ENCODE measurements at regions not wholly inside any gene's neighbourhood (a gene's known extent, or its start where the extent isn't known, plus 50 kb on each side); places are given as distances from the start of the nearest gene placed in this dataset.

DNA sequence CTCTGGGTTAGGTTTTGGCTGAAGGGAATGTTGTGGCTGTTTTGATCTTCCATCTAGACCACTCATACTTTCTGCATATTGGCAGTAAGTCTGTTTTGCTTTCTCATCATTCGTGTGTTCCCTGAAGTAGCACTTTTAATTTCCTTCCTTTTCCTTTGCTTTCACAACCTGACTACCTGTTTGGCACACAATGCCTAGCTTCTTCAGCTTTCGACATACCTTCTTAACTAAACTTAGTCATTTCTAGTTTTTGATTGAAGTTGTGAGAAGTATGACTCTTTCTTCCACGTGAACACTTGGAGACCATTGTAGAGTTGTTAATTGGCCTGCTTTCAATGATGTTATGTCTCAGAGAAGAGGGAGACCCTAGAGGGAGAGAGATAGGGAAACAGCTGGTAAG lies 123.6 kb upstream of the EPB41L3 start:
- no peak for DNase-seq (ENCODE audit: low read depth, low spot score)
- H3K4me3 ChIP-seq (ENCODE audit: low read depth, low read length), result no peak overlapping the region
- in situ Hi-C loops (cut with HindIII; ENCODE audit: low sequenced_read_pairs), result no loop called here
- TF ChIP-seq, protein P1, sequence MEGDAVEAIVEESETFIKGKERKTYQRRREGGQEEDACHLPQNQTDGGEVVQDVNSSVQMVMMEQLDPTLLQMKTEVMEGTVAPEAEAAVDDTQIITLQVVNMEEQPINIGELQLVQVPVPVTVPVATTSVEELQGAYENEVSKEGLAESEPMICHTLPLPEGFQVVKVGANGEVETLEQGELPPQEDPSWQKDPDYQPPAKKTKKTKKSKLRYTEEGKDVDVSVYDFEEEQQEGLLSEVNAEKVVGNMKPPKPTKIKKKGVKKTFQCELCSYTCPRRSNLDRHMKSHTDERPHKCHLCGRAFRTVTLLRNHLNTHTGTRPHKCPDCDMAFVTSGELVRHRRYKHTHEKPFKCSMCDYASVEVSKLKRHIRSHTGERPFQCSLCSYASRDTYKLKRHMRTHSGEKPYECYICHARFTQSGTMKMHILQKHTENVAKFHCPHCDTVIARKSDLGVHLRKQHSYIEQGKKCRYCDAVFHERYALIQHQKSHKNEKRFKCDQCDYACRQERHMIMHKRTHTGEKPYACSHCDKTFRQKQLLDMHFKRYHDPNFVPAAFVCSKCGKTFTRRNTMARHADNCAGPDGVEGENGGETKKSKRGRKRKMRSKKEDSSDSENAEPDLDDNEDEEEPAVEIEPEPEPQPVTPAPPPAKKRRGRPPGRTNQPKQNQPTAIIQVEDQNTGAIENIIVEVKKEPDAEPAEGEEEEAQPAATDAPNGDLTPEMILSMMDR (IDR thresholded peaks at IDR 0.05; ENCODE audit: low read depth, low read length), result no peak

DNA sequence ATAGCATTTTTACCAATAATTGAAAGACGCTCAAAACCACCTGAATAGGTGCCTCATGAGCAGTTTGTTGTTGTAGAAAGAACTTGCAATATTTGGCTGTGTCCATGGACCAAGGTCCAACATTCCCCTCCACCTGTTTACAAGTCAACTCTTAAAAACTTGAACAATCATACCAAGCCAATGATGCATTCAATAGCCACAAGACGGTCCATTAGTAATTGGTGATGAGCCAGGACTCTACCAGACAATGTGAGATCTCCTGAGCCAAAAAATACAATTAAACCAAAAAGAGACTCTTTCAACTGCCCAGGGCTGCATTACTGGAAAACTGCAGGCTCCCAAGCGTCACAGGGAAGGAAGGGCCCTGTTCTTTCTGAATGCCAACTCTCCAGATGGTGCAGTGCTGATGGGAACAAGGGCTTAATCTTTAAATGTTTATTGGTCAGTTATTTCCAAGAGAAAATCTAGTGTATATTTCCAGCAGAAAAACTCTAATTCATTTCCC lies 118.8 kb upstream of the EPB41L3 start:
- in situ Hi-C loops (cut with HindIII; ENCODE audit: low sequenced_read_pairs), result no loop called here
- no peak for DNase-seq (ENCODE audit: low read depth, low spot score)
- TF ChIP-seq, protein P1 (IDR thresholded peaks at IDR 0.05; ENCODE audit: low read depth, low read length), result no peak
- H3K4me3 ChIP-seq (ENCODE audit: low read depth, low read length), result no peak overlapping the region

DNA sequence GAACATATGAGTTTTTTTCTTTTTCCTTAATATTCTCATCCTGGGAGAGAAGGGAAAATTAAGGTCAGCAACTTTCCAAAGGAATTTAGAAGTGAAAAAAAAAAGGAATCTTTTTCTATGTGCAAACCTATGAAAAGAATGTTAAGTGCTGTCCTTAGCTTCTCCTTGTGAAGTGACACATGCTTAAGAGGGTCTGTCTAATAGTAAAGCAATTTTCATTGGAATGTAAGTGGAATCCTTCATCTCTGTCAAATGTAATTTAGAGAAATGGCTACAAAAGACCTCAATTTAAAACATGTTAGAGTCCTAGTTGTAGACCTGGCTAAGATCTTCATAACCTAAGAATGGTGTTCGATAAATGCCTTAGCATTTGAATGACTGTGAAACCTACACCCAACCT lies 117.4 kb upstream of the EPB41L3 start:
- TF ChIP-seq, protein P1 (IDR thresholded peaks at IDR 0.05; ENCODE audit: low read depth, low read length), result no peak
- in situ Hi-C loops (cut with HindIII; ENCODE audit: low sequenced_read_pairs), result no loop called here
- H3K4me3 ChIP-seq (ENCODE audit: low read depth, low read length), result no peak overlapping the region
- no peak for DNase-seq (ENCODE audit: low read depth, low spot score)

DNA sequence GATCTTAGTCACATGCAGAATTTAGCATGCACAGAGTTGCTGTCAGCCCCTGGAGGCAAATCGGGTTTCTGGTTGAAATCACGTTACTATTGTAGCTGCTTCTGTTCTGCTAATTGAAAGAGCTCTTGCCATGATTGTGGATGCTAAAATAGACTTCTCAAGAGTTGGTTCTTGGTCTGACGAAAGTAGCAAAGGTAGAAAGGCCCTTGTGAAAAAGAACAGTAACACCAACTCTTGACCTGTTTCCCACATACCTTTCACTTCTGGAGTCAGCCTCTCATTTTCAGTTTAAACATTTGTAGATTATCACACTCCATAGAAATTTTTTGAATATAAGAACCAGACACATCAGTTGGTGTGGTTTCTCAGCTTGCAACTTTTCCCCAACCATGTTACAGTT lies 110.0 kb upstream of the EPB41L3 start:
- in situ Hi-C loops (cut with HindIII; ENCODE audit: low sequenced_read_pairs), result no loop called here
- TF ChIP-seq, protein P1 (IDR thresholded peaks at IDR 0.05; ENCODE audit: low read depth, low read length), result no peak

DNA sequence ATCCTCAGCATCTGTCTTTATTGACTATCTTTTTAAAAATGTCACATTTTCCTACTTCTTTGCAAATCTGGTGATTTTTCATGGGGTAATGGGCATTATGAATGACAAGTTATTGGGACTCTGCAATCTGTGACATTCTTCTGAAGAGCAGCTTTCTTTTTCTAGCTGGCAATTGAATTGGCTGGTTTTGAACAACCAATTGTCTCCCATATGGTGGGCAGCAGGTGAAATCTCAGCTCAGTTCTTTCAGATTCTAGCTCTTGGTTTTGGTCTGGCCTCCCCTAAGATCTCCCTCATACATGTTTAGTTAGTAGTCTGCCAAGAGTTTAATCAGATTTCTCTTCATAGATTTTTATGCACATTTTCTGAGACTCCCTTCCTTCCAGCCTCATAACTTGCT lies 107.9 kb upstream of the EPB41L3 start:
- in situ Hi-C loops (cut with HindIII; ENCODE audit: low sequenced_read_pairs), result no loop called here
- no peak overlapping the region for H3K4me3 ChIP-seq (ENCODE audit: low read depth, low read length)
- TF ChIP-seq, protein P1 (IDR thresholded peaks at IDR 0.05; ENCODE audit: low read depth, low read length), result no peak
- DNase-seq (ENCODE audit: low read depth, low spot score), result no peak

More for the DNA sequence above, 110.0 kb upstream of the EPB41L3 start:
- no peak overlapping the region for H3K4me3 ChIP-seq (ENCODE audit: low read depth, low read length)
- no peak for DNase-seq (ENCODE audit: low read depth, low spot score)

DNA sequence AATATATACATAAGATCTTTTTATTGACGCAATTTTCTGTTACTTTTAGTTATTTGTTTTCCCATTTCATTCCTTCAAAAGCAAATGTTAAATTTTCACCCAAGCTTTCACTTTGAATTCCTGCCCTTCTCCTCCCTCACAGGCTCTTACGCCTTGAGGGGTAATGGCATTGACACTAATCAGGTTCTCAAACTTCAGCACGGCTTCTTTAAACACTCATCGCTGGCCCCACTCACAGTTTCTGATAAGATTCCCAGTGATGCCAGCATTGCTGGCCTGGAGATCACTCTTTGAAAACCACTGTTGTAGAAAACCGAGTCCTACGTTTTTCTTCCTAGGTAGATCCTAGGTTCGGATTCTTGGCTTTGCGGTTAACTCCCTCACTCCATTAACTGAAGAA lies 105.6 kb upstream of the EPB41L3 start:
- no peak for DNase-seq (ENCODE audit: low read depth, low spot score)
- TF ChIP-seq, protein P1 (IDR thresholded peaks at IDR 0.05; ENCODE audit: low read depth, low read length), result no peak
- no peak overlapping the region for H3K4me3 ChIP-seq (ENCODE audit: low read depth, low read length)
- in situ Hi-C loops (cut with HindIII; ENCODE audit: low sequenced_read_pairs), result no loop called here

DNA sequence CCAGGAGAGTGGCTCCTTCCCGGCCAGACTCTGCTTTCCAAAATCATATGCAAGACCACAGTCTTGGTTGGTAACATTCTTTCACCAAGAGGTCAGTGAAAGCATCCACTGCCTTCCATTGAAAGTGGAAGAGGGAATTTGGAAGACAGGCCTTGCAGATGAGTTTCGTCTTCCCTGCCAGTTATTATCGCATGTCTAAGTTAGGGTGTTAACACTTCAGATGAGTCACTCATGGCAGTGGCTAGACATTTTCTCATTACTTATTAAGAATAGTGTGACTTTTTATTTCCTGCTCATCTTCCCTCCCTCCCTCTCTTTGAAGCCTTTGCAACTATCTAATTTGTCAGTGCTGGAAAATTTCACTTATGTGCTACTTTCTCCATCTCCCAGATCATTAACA lies 102.9 kb upstream of the EPB41L3 start:
- H3K4me3 ChIP-seq (ENCODE audit: low read depth, low read length), result no peak overlapping the region
- in situ Hi-C loops (cut with HindIII; ENCODE audit: low sequenced_read_pairs), result no loop called here
- TF ChIP-seq, protein P1 (IDR thresholded peaks at IDR 0.05; ENCODE audit: low read depth, low read length), result no peak
- no peak for DNase-seq (ENCODE audit: low read depth, low spot score)

Measured in astrocyte of the spinal cord (primary cell).